ENCODE measurements at regions not wholly inside any gene's neighbourhood (a gene's known extent, or its start where the extent isn't known, plus 50 kb on each side); places are given as distances from the start of the nearest gene placed in this dataset.
"Not testable (repeated sequence)": the region's sequence is repeated elsewhere in the genome, so short reads cannot be mapped to it uniquely, and the experiment has no call there.

DNA sequence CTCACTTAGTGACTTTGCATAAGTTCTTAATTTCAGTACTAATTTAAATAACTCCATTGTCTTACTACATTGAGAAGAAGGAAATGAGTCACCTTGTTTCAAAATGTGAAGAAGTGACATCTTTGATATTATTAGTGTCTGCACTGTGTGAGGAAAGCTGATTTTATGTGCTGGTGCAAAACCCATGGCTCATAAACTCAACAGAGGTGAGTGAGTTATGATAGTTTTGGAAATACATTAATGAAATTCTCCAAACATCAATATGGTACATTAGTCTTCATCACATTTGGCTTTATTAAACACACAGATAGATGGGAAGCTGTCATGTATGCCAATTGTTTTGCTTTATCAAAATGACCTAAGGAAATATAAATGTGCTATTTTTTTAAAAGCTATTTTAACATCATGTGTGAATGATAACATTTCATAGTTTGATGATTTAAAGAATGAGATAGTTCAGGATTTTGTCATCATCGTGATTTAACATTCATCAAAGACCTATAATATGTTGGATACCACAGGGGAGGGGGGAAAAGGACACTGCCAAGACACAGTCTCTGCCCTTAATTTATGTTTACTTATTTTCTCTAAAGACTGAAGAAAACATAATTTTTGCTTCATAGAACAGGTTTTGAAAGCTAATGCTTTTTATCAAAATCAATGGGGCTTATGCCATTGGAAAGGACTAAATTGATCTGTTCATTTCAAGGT is 902.3 kb upstream of the SLITRK1 start:
- no peaks in the 10 kb centered on the region for H3K79me2 ChIP-seq
- no peak overlapping the region for H3K27ac ChIP-seq
- no peak for DNase-seq (ENCODE audit: low spot score)
- TF ChIP-seq, protein P1, sequence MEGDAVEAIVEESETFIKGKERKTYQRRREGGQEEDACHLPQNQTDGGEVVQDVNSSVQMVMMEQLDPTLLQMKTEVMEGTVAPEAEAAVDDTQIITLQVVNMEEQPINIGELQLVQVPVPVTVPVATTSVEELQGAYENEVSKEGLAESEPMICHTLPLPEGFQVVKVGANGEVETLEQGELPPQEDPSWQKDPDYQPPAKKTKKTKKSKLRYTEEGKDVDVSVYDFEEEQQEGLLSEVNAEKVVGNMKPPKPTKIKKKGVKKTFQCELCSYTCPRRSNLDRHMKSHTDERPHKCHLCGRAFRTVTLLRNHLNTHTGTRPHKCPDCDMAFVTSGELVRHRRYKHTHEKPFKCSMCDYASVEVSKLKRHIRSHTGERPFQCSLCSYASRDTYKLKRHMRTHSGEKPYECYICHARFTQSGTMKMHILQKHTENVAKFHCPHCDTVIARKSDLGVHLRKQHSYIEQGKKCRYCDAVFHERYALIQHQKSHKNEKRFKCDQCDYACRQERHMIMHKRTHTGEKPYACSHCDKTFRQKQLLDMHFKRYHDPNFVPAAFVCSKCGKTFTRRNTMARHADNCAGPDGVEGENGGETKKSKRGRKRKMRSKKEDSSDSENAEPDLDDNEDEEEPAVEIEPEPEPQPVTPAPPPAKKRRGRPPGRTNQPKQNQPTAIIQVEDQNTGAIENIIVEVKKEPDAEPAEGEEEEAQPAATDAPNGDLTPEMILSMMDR (IDR thresholded peaks at IDR 0.05; ENCODE audit: poor library complexity): no peak
- TF ChIP-seq EZH2phosphoT487 (IDR thresholded peaks at IDR 0.05; ENCODE audit: low read depth, severe bottlenecking, unreplicated experiment): no peak
- no peak for TF ChIP-seq EZH2 (IDR thresholded peaks at IDR 0.05; ENCODE audit: borderline replicate concordance)
- H3K4me1 ChIP-seq (ENCODE audit: insufficient read depth): no peaks in the 10 kb centered on the region
- H3K27me3 ChIP-seq: no peaks in the 10 kb centered on the region
- no peak overlapping the region for H3K4me3 ChIP-seq
- H3K36me3 ChIP-seq (replicated peaks; ENCODE audit: insufficient read depth, low read depth): no peaks in the 10 kb centered on the region
- H3K4me2 ChIP-seq: no peak overlapping the region
- H3K9me3 ChIP-seq (ENCODE audit: low read depth): no peaks in the 10 kb centered on the region
- 94% methylated on average over 1 of the region's 1 CpG for WGBS (ENCODE audit: low lambda C conversion rate, missing lambda C conversion rate)
- H4K20me1 ChIP-seq (ENCODE audit: insufficient read depth, poor library complexity, severe bottlenecking): no peaks in the 10 kb centered on the region
- no peaks in the 10 kb centered on the region for H3K9me2 ChIP-seq (replicated peaks; ENCODE audit: insufficient read depth)
- no peak overlapping the region for H2AFZ ChIP-seq

DNA sequence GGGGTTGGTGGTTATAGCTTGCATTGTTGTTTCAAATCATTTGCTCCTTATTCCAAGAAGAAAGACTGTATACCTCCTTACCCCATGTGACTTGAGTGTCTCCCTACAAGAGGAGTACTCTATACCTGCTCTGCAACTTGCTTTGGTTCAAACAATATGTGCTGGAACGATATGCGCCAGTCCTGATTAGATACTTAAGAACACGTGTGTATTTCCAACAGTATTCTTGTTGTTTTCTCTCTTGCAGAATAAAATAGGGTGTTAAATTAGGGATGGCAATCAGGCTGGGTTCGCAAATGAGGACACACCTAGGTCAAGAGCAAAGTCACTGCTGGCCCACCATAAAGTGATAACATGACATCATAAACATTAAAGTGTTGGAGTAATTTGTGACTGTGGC is 895.0 kb upstream of the SLITRK1 start:
- Histone ChIP-seq H3K27ac (no peak overlapping the region), H3K27me3 (no peaks in the 10 kb centered on the region), H3K4me2 (no peak overlapping the region), H2AFZ (no peak overlapping the region), H3K79me2 (no peaks in the 10 kb centered on the region), H3K9me3 (ENCODE audit: low read depth) (no peaks in the 10 kb centered on the region), H3K4me1 (ENCODE audit: insufficient read depth) (no peaks in the 10 kb centered on the region), H4K20me1 (ENCODE audit: insufficient read depth, poor library complexity, severe bottlenecking) (no peaks in the 10 kb centered on the region), H3K36me3 (replicated peaks; ENCODE audit: insufficient read depth, low read depth) (no peaks in the 10 kb centered on the region), H3K4me3 (no peak overlapping the region), H3K9me2 (replicated peaks; ENCODE audit: insufficient read depth) (no peaks in the 10 kb centered on the region)
- DNase-seq (ENCODE audit: low spot score): no peak
- 88% methylated on average over 4 of the region's 4 CpGs for WGBS (ENCODE audit: low lambda C conversion rate, missing lambda C conversion rate)
- TF ChIP-seq EZH2 (IDR thresholded peaks at IDR 0.05; ENCODE audit: borderline replicate concordance): no peak
- TF ChIP-seq EZH2phosphoT487 (IDR thresholded peaks at IDR 0.05; ENCODE audit: low read depth, severe bottlenecking, unreplicated experiment): no peak
- TF ChIP-seq, protein P1 (IDR thresholded peaks at IDR 0.05; ENCODE audit: poor library complexity): no peak

DNA sequence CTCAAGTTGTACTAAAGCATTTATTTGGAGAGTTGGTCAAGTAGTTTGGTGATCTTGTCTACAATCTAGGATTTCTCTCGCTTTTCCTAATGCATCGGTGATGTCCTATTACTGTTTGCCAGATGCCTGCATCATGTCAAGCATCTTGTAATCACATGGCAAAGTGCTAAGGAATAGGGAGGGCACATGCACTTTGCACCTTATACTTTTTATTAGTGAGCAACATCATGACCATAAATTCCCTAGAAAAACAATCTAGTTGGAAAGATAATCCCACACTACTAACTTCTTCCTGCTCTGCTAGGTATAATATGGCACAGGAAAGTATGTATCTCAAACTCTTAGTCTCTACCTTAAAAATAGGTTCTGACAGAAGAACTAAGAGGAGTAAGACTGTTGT is 894.3 kb upstream of the SLITRK1 start:
- Histone ChIP-seq H3K27ac (no peak overlapping the region), H3K27me3 (no peaks in the 10 kb centered on the region), H3K36me3 (replicated peaks; ENCODE audit: insufficient read depth, low read depth) (no peaks in the 10 kb centered on the region), H3K79me2 (no peaks in the 10 kb centered on the region), H3K9me2 (replicated peaks; ENCODE audit: insufficient read depth) (no peaks in the 10 kb centered on the region), H3K4me1 (ENCODE audit: insufficient read depth) (no peaks in the 10 kb centered on the region), H4K20me1 (ENCODE audit: insufficient read depth, poor library complexity, severe bottlenecking) (no peaks in the 10 kb centered on the region), H3K4me3 (no peak overlapping the region), H2AFZ (no peak overlapping the region), H3K9me3 (ENCODE audit: low read depth) (no peaks in the 10 kb centered on the region), H3K4me2 (no peak overlapping the region)
- 87% methylated on average over 2 of the region's 2 CpGs for WGBS (ENCODE audit: low lambda C conversion rate, missing lambda C conversion rate)
- no peak for TF ChIP-seq EZH2 (IDR thresholded peaks at IDR 0.05; ENCODE audit: borderline replicate concordance)
- TF ChIP-seq EZH2phosphoT487 (IDR thresholded peaks at IDR 0.05; ENCODE audit: low read depth, severe bottlenecking, unreplicated experiment): no peak
- TF ChIP-seq, protein P1 (IDR thresholded peaks at IDR 0.05; ENCODE audit: poor library complexity): no peak
- no peak for DNase-seq (ENCODE audit: low spot score)

DNA sequence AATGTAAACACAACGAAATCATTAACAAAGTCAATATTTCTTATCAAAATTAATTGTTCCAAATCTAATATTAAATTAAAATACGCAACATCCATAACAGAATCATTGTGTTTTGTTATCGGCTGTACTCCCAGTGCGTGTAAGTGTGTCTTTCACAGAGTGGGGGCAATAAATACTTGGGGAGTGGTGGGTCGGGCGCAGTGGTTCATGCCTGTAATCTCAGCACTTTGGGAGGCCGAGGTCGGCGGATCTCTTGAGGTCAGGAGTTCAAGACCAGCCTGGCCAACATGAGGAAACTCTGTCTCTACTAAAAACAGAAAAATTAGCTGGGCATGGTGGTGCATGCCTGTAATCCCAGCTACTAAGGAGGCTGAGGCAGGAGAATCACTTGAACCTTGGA is 893.6 kb upstream of the SLITRK1 start:
- DNase-seq (ENCODE audit: low spot score); H3K27me3 ChIP-seq; H3K9me3 ChIP-seq (ENCODE audit: low read depth); H3K4me2 ChIP-seq; H4K20me1 ChIP-seq (ENCODE audit: insufficient read depth, poor library complexity, severe bottlenecking); H3K27ac ChIP-seq; H3K36me3 ChIP-seq (replicated peaks; ENCODE audit: insufficient read depth, low read depth); H3K9me2 ChIP-seq (replicated peaks; ENCODE audit: insufficient read depth); H3K4me3 ChIP-seq; H3K79me2 ChIP-seq; H3K4me1 ChIP-seq (ENCODE audit: insufficient read depth); H2AFZ ChIP-seq: not testable (repeated sequence)
- WGBS (ENCODE audit: low lambda C conversion rate, missing lambda C conversion rate): 80% methylated on average over 9 of the region's 9 CpGs
